Stomach (tissue), 8 donors: ENCODE measurements at regions not wholly inside any gene's neighbourhood (a gene's known extent, or its start where the extent isn't known, plus 50 kb on each side); places are given as distances from the start of the nearest gene placed in this dataset.

Source experiments
- DNase-seq, 2 donors: peaks; one replicate each; pipeline versions ENCODE4 v3.0.0 to v3.0.0-alpha.2; 2013 to 2019
- H3K27ac ChIP-seq, 5 donors: fragments of 200-600 bp in 4 of 5; sonication (generic) in 4 of 5; one replicate each; pipeline ENCODE4 v1.5.1; 2013 to 2019; ENCODE audit warnings: mild to moderate bottlenecking in 1 of 5, moderate library complexity in 1 of 5
- H3K27me3 ChIP-seq, 3 donors: fragments of 200-600 bp; sonication (generic); one replicate each; pipeline ENCODE4 v1.5.1; 2017 to 2019; ENCODE audit warnings: mixed run types in 1 of 3
- H3K36me3 ChIP-seq, 4 donors: fragments of 200-600 bp; sonication (generic); 1 replicate in 3 of 4; 2 replicates in 1 of 4; pipeline ENCODE4 v1.5.1; 2016 to 2019
- H3K4me1 ChIP-seq, 4 donors: fragments of 200-600 bp; sonication (generic); one replicate each; pipeline ENCODE4 v1.5.1; 2016 to 2019
- H3K4me3 ChIP-seq, 4 donors: fragments of 200-600 bp; sonication (generic) in 3 of 4; one replicate each; pipeline ENCODE4 v1.5.1; 2016 to 2019; ENCODE audit warnings: mild to moderate bottlenecking in 1 of 4
- H3K9me3 ChIP-seq, 4 donors: fragments of 200-600 bp; sonication (generic); one replicate each; pipeline ENCODE4 v1.5.1; 2016 to 2019
- EP300 ChIP-seq: sonication (generic); formaldehyde crosslinking; IDR thresholded peaks from one replicate; pipeline ENCODE4 v1.6.1; 2017; ENCODE audit warnings: antibody characterized with exemption
- POLR2A ChIP-seq, 4 donors: fragments of 450-650 bp; IDR thresholded peaks; one replicate each; pipeline ENCODE4 v1.6.1; 2016; ENCODE audit warnings: antibody characterized with exemption in 4 of 4, control low read depth in 2 of 4, mild to moderate bottlenecking in 1 of 4, moderate library complexity in 1 of 4
- POLR2AphosphoS5 ChIP-seq, 3 donors: sonication (generic); formaldehyde crosslinking; IDR thresholded peaks; one replicate each; pipeline ENCODE4 v1.6.1; 2016; ENCODE audit warnings: antibody characterized with exemption in 3 of 3
- WGBS, 5 donors: extraction: QIAGEN DNeasy Blood & Tissue Kit in 3 of 5; methylation state at CpG; one replicate each; pipeline versions ENCODE4 v1.1.5 to v1.1.7; 2013 to 2018; 5-methylcytosine and 5-hydroxymethylcytosine counted together
- intact Hi-C: fragments of 100-400 bp; cut with DNase I; formaldehyde crosslinking; loops from one replicate; pipeline ENCODE4 v1.15.1; 2023; ENCODE audit warnings: low total_unique reads
- TF ChIP-seq, protein P1 (sequence below), 7 experiments: fragments of 450-650 bp in 4 of 7; fragments of 200-600 bp in 3 of 7; sonication (generic) in 3 of 7; IDR thresholded peaks; one replicate each; pipeline ENCODE4 v1.5.1; 2016 to 2019; ENCODE audit warnings: antibody characterized with exemption in 7 of 7, control low read depth in 2 of 7, mild to moderate bottlenecking in 1 of 7
- donor health status: healthy with polysubstance abuse.
- donor health status: Bipolar disorder and iron deficiency.
- donor health status: healthy.

DNA sequence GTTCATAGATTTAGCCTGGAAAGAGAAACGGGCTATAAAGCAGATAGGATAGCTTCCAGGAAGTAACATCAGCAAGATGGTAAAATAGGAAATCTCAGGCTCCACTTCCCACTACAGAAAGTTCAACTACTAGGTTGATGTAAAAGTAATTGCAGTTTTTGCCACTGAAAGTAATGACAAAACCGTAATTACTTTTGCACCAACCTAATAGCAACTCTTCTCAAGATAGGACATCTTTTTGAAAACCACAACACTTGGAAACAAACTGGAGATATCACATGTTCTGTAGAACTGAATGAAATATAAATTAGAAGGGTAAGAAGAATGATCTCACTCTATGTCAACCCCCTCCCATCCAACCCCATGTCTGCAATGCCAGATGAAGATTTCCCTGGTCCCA is 1154.3 kb downstream of the BCL11A start:
- no peak for TF ChIP-seq EP300
- no peak for TF ChIP-seq POLR2AphosphoS5 (IDR thresholded peaks at IDR 0.05)
- TF ChIP-seq, protein P1, sequence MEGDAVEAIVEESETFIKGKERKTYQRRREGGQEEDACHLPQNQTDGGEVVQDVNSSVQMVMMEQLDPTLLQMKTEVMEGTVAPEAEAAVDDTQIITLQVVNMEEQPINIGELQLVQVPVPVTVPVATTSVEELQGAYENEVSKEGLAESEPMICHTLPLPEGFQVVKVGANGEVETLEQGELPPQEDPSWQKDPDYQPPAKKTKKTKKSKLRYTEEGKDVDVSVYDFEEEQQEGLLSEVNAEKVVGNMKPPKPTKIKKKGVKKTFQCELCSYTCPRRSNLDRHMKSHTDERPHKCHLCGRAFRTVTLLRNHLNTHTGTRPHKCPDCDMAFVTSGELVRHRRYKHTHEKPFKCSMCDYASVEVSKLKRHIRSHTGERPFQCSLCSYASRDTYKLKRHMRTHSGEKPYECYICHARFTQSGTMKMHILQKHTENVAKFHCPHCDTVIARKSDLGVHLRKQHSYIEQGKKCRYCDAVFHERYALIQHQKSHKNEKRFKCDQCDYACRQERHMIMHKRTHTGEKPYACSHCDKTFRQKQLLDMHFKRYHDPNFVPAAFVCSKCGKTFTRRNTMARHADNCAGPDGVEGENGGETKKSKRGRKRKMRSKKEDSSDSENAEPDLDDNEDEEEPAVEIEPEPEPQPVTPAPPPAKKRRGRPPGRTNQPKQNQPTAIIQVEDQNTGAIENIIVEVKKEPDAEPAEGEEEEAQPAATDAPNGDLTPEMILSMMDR (IDR thresholded peaks at IDR 0.05) = no peak
- no peak for TF ChIP-seq POLR2A (IDR thresholded peaks at IDR 0.05)

DNA sequence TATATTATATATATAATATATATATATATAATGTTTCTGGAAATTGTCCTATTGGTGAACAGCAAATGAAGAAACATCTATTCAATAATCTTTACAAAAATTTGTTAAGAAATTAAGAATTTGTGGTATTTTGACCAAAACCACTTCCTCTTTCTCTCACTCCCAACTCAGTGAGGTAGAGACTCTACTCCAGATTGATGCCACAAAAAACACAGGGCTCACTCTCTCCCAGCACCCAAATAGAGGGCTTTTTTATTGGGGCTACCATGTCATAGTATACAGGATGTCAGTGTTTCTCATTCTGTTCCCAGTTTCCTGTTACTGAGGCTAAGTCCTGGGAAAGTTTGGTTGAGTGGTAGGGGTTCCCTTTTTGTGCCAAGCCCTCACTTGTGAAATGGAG is 1155.4 kb downstream of the BCL11A start:
- intact Hi-C loops = no loop called here
- DNase-seq = no peak
- Histone ChIP-seq H3K4me1 (no peaks in the 10 kb centered on the region), H3K36me3 (no peaks in the 10 kb centered on the region), H3K27ac (no peak overlapping the region), H3K27me3 (no peaks in the 10 kb centered on the region), H3K9me3 (no peaks in the 10 kb centered on the region), H3K4me3 (no peak overlapping the region)
- TF ChIP-seq, protein P1 (IDR thresholded peaks at IDR 0.05) = no peak
- TF ChIP-seq EP300 (no peak), POLR2A (IDR thresholded peaks at IDR 0.05) (no peak), POLR2AphosphoS5 (IDR thresholded peaks at IDR 0.05) (no peak)

More for the DNA sequence above, 1154.3 kb downstream of the BCL11A start:
- intact Hi-C loops = no loop called here
- Histone ChIP-seq H3K4me3 (no peak overlapping the region), H3K4me1 (no peaks in the 10 kb centered on the region), H3K9me3 (no peaks in the 10 kb centered on the region), H3K27me3 (no peaks in the 10 kb centered on the region), H3K27ac (no peak overlapping the region), H3K36me3 (no peaks in the 10 kb centered on the region)
- DNase-seq = no peak
- WGBS, 5 donors = 91 to 100% (median 94%) methylated on average over 2 of the region's 2 CpGs

GRCh38 chr2:59395119-59395518 is 1154.0 kb upstream of the FANCL start:
- no peaks in the 10 kb centered on the region for H3K27me3 ChIP-seq
- DNase-seq = no peak
- no peaks in the 10 kb centered on the region for H3K4me1 ChIP-seq
- H3K9me3 ChIP-seq = no peaks in the 10 kb centered on the region
- 93 to 98% (median 96%) methylated on average over 4 of the region's 4 CpGs for WGBS, 5 donors
- H3K4me3 ChIP-seq = no peak overlapping the region
- H3K27ac ChIP-seq = no peak overlapping the region
- intact Hi-C loops = no loop called here
- H3K36me3 ChIP-seq = no peaks in the 10 kb centered on the region
- TF ChIP-seq, protein P1 (IDR thresholded peaks at IDR 0.05) = no peak
- TF ChIP-seq EP300 = no peak
- TF ChIP-seq POLR2AphosphoS5 (IDR thresholded peaks at IDR 0.05) = no peak
- no peak for TF ChIP-seq POLR2A (IDR thresholded peaks at IDR 0.05)

- Histone ChIP-seq H3K27me3 (no peaks in the 10 kb centered on the region), H3K4me1 (no peaks in the 10 kb centered on the region), H3K36me3 (no peaks in the 10 kb centered on the region), H3K4me3 (no peak overlapping the region), H3K9me3 (no peaks in the 10 kb centered on the region), H3K27ac (no peak overlapping the region)
- 87 to 98% (median 94%) methylated on average over 2 of the region's 2 CpGs for WGBS, 5 donors
- DNase-seq = no peak
- TF ChIP-seq POLR2A (IDR thresholded peaks at IDR 0.05) (no peak), EP300 (no peak), POLR2AphosphoS5 (IDR thresholded peaks at IDR 0.05) (no peak)
- TF ChIP-seq, protein P1 (IDR thresholded peaks at IDR 0.05) = no peak
- intact Hi-C loops = no loop called here
Measured at GRCh38 chr2:59391896-59392295, 1150.8 kb upstream of the FANCL start.
